ENCODE measurements at regions not wholly inside any gene's neighbourhood (a gene's known extent, or its start where the extent isn't known, plus 50 kb on each side); places are given as distances from the start of the nearest gene placed in this dataset.

GRCh38 chr22:48050836-48051235 lies 1288.4 kb downstream of the TBC1D22A start:
- Histone ChIP-seq H3K4me3 (ENCODE audit: control extremely low read depth in 1 of 5, extremely low read depth in 1 of 5, insufficient read depth in 1 of 5, low read depth in 2 of 5, low read length in 4 of 5) (no peak overlapping the region), H3K36me3 (replicated peaks in 1 of 2; ENCODE audit: control extremely low read depth in 1 of 2, control insufficient read depth in 1 of 2, extremely low read depth in 1 of 2, insufficient read depth in 2 of 2, low read length in 1 of 2) (no peaks in the 10 kb centered on the region), H3K79me2 (ENCODE audit: control insufficient read depth, insufficient read depth, low read length) (no peaks in the 10 kb centered on the region), H2AFZ (ENCODE audit: insufficient read depth, low read depth, low read length, poor library complexity, severe bottlenecking) (no peak overlapping the region), H3K4me1 (ENCODE audit: control insufficient read depth in 2 of 2, insufficient read depth in 2 of 2, low read length in 2 of 2) (no peaks in the 10 kb centered on the region), H3K9me3 (ENCODE audit: control extremely low read depth in 1 of 3, control insufficient read depth in 2 of 3, insufficient read depth in 1 of 3, low read length in 2 of 3) (no peaks in the 10 kb centered on the region), H3K9ac (ENCODE audit: low read length) (no peak overlapping the region), H3K27me3 (replicated peaks in 1 of 4; ENCODE audit: control extremely low read depth in 1 of 4, control insufficient read depth in 3 of 4, insufficient read depth in 4 of 4, low read length in 3 of 4) (peaks cover 0 to 3% (median 0%) of the 10 kb centered on the region in 4 experiments), H3K27ac (ENCODE audit: low read length in 2 of 2) (no peak overlapping the region), H4K20me1 (ENCODE audit: control insufficient read depth, insufficient read depth, low read length, poor library complexity, severe bottlenecking) (no peaks in the 10 kb centered on the region), H3K4me2 (replicated peaks; ENCODE audit: low read depth, low read length, poor library complexity, severe bottlenecking) (no peak overlapping the region)
- WGBS (ENCODE audit: insufficient coverage), result 96% methylated on average over 5 of the region's 7 CpGs
- DNase-seq (no peak), ATAC-seq (ENCODE audit: low read depth) (no peak)
- H3K27ac Mint-ChIP-seq, result no peak overlapping the region
- H3K27me3 Mint-ChIP-seq, result peaks cover 9% of the 10 kb centered on the region
- CTCF ChIA-PET, result no interaction called here
- no peak overlapping the region for H3K4me3 Mint-ChIP-seq
- peaks cover 1% of the 10 kb centered on the region for H3K4me1 Mint-ChIP-seq
- intact Hi-C loops (cut with micrococcal nuclease), result no loop called here
- TF ChIP-seq EZH2 (IDR thresholded peaks at IDR 0.05; ENCODE audit: borderline replicate concordance, insufficient read depth, low read depth, low read length, poor library complexity, severe bottlenecking) (no peak), CTCF (IDR thresholded peaks at IDR 0.05) (no peak)
- POLR2A ChIA-PET, result no interaction called here
- H3K9me3 Mint-ChIP-seq (ENCODE audit: insufficient read depth), result no peaks in the 10 kb centered on the region

GRCh38 chr22:48049116-48049515 lies 1286.7 kb downstream of the TBC1D22A start:
- TF ChIP-seq CTCF (IDR thresholded peaks at IDR 0.05) (no peak), EZH2 (IDR thresholded peaks at IDR 0.05; ENCODE audit: borderline replicate concordance, insufficient read depth, low read depth, low read length, poor library complexity, severe bottlenecking) (no peak)
- no peaks in the 10 kb centered on the region for H3K79me2 ChIP-seq (ENCODE audit: control insufficient read depth, insufficient read depth, low read length)
- no peak for DNase-seq
- Mint-ChIP-seq H3K9me3 (ENCODE audit: insufficient read depth) (no peaks in the 10 kb centered on the region), H3K4me1 (peaks cover 7% of the 10 kb centered on the region), H3K27ac (no peak overlapping the region), H3K4me3 (no peak overlapping the region), H3K27me3 (peaks cover 16% of the 10 kb centered on the region)
- no peak for ATAC-seq (ENCODE audit: low read depth)
- no peak overlapping the region for H3K4me3 ChIP-seq (ENCODE audit: control extremely low read depth in 1 of 5, extremely low read depth in 1 of 5, insufficient read depth in 1 of 5, low read depth in 2 of 5, low read length in 4 of 5)
- ChIA-PET POLR2A (no interaction called here), CTCF (no interaction called here)
- WGBS (ENCODE audit: insufficient coverage), result 87% methylated on average over 9 of the region's 10 CpGs
- no peak overlapping the region for H2AFZ ChIP-seq (ENCODE audit: insufficient read depth, low read depth, low read length, poor library complexity, severe bottlenecking)
- no peak overlapping the region for H3K4me2 ChIP-seq (replicated peaks; ENCODE audit: low read depth, low read length, poor library complexity, severe bottlenecking)
- intact Hi-C loops (cut with micrococcal nuclease), result no loop called here
- H3K27me3 ChIP-seq (replicated peaks in 1 of 4; ENCODE audit: control extremely low read depth in 1 of 4, control insufficient read depth in 3 of 4, insufficient read depth in 4 of 4, low read length in 3 of 4), result peaks cover 0 to 7% (median 0%) of the 10 kb centered on the region in 4 experiments
- H3K9ac ChIP-seq (ENCODE audit: low read length), result no peak overlapping the region
- no peak overlapping the region for H3K27ac ChIP-seq (ENCODE audit: low read length in 2 of 2)
- peaks cover 0 to 5% of the 10 kb centered on the region in 2 donors for H3K4me1 ChIP-seq (ENCODE audit: control insufficient read depth in 2 of 2, insufficient read depth in 2 of 2, low read length in 2 of 2)
- H3K9me3 ChIP-seq (ENCODE audit: control extremely low read depth in 1 of 3, control insufficient read depth in 2 of 3, insufficient read depth in 1 of 3, low read length in 2 of 3), result no peaks in the 10 kb centered on the region
- H4K20me1 ChIP-seq (ENCODE audit: control insufficient read depth, insufficient read depth, low read length, poor library complexity, severe bottlenecking), result no peaks in the 10 kb centered on the region
- no peaks in the 10 kb centered on the region for H3K36me3 ChIP-seq (replicated peaks in 1 of 2; ENCODE audit: control extremely low read depth in 1 of 2, control insufficient read depth in 1 of 2, extremely low read depth in 1 of 2, insufficient read depth in 2 of 2, low read length in 1 of 2)
